ENCODE measurements at regions not wholly inside any gene's neighbourhood (a gene's known extent, or its start where the extent isn't known, plus 50 kb on each side); places are given as distances from the start of the nearest gene placed in this dataset.
"Not testable (repeated sequence)": the region's sequence is repeated elsewhere in the genome, so short reads cannot be mapped to it uniquely, and the experiment has no call there.

GRCh38 chr9:2427120-2427891, 194.3 kb upstream of the VLDLR start:
- in situ Hi-C loops (cut with HindIII; ENCODE audit: low pct_ligation_motif_present, low sequenced_read_pairs): no loop called here
- Histone ChIP-seq H3K36me3 (replicated peaks) (no peaks in the 10 kb centered on the region), H3K27me3 (replicated peaks) (no peaks in the 10 kb centered on the region), H3K4me3 (ENCODE audit: low read depth, low read length) (no peak overlapping the region), H3K27ac (no peak overlapping the region)
- DNase-seq: no peak
- no peak for TF ChIP-seq CTCF (IDR thresholded peaks at IDR 0.05; ENCODE audit: low read depth, low read length, missing control alignments)

- Histone ChIP-seq H3K4me3 (ENCODE audit: low read depth, low read length) (no peak overlapping the region), H3K36me3 (replicated peaks) (no peaks in the 10 kb centered on the region), H3K27ac (no peak overlapping the region), H3K27me3 (replicated peaks) (no peaks in the 10 kb centered on the region)
- no peak for TF ChIP-seq CTCF (IDR thresholded peaks at IDR 0.05; ENCODE audit: low read depth, low read length, missing control alignments)
- in situ Hi-C loops (cut with HindIII; ENCODE audit: low pct_ligation_motif_present, low sequenced_read_pairs): no loop called here
- DNase-seq: no peak
Observed at GRCh38 chr9:2439957-2440356, 181.6 kb upstream of the VLDLR start.

- H3K4me3 ChIP-seq (ENCODE audit: low read depth, low read length); in situ Hi-C loops (cut with HindIII; ENCODE audit: low pct_ligation_motif_present, low sequenced_read_pairs); H3K27me3 ChIP-seq (replicated peaks); DNase-seq; H3K27ac ChIP-seq; H3K36me3 ChIP-seq (replicated peaks): not testable (repeated sequence)
Observed at GRCh38 chr9:2443933-2444332, 177.7 kb upstream of the VLDLR start.

GRCh38 chr9:2448193-2448738, 173.3 kb upstream of the VLDLR start:
- no peaks in the 10 kb centered on the region for H3K36me3 ChIP-seq (replicated peaks)
- DNase-seq: no peak
- no peak overlapping the region for H3K27ac ChIP-seq
- H3K27me3 ChIP-seq (replicated peaks): no peaks in the 10 kb centered on the region
- H3K4me3 ChIP-seq (ENCODE audit: low read depth, low read length): no peak overlapping the region
- in situ Hi-C loops (cut with HindIII; ENCODE audit: low pct_ligation_motif_present, low sequenced_read_pairs): no loop called here
- no peak for TF ChIP-seq CTCF (IDR thresholded peaks at IDR 0.05; ENCODE audit: low read depth, low read length, missing control alignments)

- Histone ChIP-seq H3K4me3 (ENCODE audit: low read depth, low read length) (no peak overlapping the region), H3K36me3 (replicated peaks) (no peaks in the 10 kb centered on the region), H3K27ac (no peak overlapping the region), H3K27me3 (replicated peaks) (no peaks in the 10 kb centered on the region)
- in situ Hi-C loops (cut with HindIII; ENCODE audit: low pct_ligation_motif_present, low sequenced_read_pairs): no loop called here
- no peak for TF ChIP-seq CTCF (IDR thresholded peaks at IDR 0.05; ENCODE audit: low read depth, low read length, missing control alignments)
- DNase-seq: no peak
Observed at GRCh38 chr9:2453106-2453505, 168.5 kb upstream of the VLDLR start.

GRCh38 chr9:2453701-2454100, 167.9 kb upstream of the VLDLR start:
- Histone ChIP-seq H3K27me3 (replicated peaks) (no peaks in the 10 kb centered on the region), H3K36me3 (replicated peaks) (no peaks in the 10 kb centered on the region), H3K27ac (no peak overlapping the region), H3K4me3 (ENCODE audit: low read depth, low read length) (no peak overlapping the region)
- in situ Hi-C loops (cut with HindIII; ENCODE audit: low pct_ligation_motif_present, low sequenced_read_pairs): no loop called here
- DNase-seq: no peak
- TF ChIP-seq CTCF (IDR thresholded peaks at IDR 0.05; ENCODE audit: low read depth, low read length, missing control alignments): no peak

Data from brain microvascular endothelial cell (primary cell).